ENCODE measurements at regions not wholly inside any gene's neighbourhood (a gene's known extent, or its start where the extent isn't known, plus 50 kb on each side); places are given as distances from the start of the nearest gene placed in this dataset.
"Not testable (repeated sequence)": the region's sequence is repeated elsewhere in the genome, so short reads cannot be mapped to it uniquely, and the experiment has no call there.

DNA sequence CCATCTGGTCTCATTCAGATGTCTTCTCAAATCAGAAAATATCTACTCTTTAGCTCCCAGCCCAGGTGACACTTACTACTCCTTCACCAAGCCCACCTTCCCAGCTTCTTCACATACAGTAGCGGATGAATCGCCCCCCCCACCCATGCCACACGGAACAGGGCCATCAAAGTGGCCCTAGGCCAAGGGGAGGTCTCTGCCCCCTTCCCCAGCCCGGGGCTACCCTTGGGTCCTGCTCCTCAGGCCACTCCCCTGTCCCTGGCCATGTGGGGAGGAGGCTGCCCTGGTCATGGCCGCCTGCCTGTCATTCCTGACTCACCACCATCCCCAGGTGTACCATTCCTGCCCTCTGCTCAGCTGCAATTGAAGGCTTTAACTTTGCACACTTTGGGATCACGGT lies 142.8 kb downstream of the NECTIN1 start:
- in situ Hi-C loops (cut with HindIII; ENCODE audit: low pct_ligation_motif_present, low pct_unique_long_range_greater_than_20kb, low sequenced_read_pairs) = no loop called here
- DNase-seq = no peak

DNA sequence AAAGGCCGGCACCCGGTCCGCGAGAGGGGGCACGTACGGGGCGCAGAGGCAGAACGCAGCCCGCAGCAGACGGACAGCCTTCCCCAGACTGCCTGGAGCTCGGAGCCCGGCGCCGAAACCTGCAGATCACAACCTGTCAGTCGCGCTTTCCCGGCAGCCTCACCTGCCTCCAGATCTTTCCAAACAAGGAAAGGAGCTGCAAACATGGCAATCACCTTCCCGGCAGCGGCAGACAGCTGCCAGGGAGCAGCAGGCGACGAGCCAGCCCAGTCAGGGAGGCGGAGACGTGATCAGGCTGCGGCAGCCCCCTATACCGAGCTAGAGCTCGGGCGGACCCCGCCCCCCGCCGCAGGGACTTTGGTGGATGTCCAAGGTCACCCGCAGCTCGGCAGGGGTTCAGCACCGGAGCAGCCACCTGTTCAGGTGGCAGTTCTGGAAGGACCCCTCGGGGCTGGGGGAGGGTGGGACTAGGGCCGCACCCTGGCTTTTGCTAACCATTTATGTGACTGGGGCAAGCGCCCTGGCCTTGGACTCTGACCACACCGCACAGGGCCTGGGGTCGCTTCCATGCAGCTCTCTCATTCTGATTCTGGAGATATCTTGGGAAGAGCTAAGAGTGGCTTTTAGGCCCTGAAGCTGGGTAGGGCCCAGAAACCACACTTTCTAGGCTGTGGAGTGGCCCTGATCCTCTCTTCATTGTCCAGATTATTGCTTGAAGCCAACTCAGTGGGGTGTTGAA lies 143.8 kb downstream of the NECTIN1 start:
- no peak for DNase-seq
- in situ Hi-C loops (cut with HindIII; ENCODE audit: low pct_ligation_motif_present, low pct_unique_long_range_greater_than_20kb, low sequenced_read_pairs) = no loop called here

DNA sequence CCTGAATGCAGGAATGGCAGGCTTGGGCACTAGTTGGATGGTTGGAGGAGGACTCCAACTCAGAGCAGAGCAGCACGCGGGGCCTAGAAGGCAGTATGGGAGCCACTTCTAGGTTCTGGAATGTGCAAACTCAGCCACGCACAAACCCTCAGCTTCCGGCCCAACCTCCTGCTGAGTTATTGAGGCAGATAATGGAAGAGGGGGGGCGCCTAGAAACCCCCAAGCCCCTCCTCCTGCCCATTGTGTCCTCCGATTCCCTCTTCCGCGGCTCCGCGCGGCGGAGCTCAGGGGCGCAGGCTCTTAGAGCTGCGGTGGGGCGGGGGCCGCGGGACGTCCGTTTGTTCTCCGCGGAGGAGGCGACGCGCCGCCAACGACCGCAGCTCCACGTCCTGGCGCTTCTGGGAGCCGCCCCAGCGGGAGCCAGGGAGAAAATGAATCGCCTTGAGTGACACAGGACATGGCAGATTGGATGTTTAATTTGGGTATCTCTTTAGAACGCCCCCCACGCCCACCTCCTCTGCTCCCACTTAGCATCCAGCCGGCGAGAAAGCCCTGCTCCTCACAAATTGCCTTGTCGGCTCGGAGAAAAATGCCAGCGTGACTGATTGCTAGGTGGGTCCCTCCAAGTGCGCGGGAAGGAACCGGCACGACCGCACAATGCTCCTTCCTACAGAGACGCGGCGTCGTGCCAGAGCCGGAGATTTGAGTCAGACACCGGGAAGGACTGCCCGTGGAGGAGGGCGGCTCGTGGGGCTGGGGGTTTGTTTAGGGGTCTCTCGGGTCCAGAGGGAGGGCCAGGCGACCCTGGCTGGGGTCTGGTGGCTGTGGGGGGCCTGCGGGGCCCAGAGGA lies 144.6 kb downstream of the NECTIN1 start:
- peak; percentile 72 for DNase-seq
- in situ Hi-C loops (cut with HindIII; ENCODE audit: low pct_ligation_motif_present, low pct_unique_long_range_greater_than_20kb, low sequenced_read_pairs) = no loop called here

DNA sequence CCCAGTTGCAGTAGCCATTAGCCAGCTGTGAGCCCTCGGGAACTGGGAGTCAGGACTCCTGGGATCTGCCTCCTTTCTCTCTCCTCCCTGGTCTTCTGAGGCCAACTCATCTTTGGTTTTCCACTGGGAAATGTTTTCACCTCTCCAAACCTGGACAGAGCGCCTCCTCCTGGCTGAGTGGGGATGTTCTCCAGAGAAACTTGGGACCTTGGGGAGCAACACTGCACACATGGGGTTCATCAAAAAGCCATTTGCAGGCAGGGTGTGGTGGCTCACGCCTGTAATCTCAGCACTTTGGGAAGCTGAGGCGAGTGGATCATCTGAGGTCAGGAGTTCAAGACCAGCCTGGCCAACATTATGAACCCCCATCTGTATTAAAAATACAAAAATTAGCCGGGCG lies 145.4 kb downstream of the NECTIN1 start:
- no peak for DNase-seq
- in situ Hi-C loops (cut with HindIII; ENCODE audit: low pct_ligation_motif_present, low pct_unique_long_range_greater_than_20kb, low sequenced_read_pairs) = no loop called here

DNA sequence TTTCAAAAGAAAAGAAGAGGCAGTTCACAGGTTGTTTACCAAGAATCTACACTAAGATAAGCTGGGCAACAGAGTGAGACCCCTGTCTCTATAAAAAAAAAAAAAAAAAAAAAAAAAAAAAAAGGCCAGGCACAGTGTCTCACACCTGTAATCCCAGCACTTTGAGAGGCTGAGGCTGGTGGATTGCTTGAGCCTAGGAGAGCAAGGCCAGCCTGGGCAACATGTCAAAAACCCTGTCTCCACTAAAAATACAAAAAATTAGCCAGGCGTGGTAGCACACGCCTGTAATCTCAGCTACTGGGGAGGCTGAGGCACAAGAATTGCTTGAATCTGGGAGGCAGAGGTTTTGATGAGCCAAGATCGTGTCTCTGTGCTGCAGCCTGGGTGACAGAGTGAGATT lies 147.6 kb downstream of the NECTIN1 start:
- in situ Hi-C loops (cut with HindIII; ENCODE audit: low pct_ligation_motif_present, low pct_unique_long_range_greater_than_20kb, low sequenced_read_pairs); DNase-seq: not testable (repeated sequence)

DNA sequence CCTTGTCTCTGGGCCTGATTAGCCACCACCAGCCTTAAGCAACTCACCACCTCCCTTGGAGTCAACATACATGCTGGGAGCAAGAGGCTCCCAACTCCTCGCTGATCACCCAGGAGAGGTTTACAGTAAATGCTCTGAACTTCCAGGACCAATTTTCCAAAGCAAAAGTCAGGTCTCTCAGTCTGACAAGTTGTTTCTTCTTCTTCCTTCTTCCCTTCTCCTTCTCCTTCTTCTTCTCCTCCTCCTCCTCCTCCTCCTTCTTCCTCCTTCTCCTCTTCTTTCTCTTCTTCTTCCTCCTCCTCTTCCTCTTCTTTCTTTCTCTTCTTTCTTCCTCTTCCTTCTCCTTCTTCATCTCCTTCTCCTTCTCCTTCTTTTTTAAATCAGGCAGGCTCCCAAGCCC lies 148.2 kb downstream of the NECTIN1 start:
- no peak for DNase-seq
- in situ Hi-C loops (cut with HindIII; ENCODE audit: low pct_ligation_motif_present, low pct_unique_long_range_greater_than_20kb, low sequenced_read_pairs) = no loop called here

DNA sequence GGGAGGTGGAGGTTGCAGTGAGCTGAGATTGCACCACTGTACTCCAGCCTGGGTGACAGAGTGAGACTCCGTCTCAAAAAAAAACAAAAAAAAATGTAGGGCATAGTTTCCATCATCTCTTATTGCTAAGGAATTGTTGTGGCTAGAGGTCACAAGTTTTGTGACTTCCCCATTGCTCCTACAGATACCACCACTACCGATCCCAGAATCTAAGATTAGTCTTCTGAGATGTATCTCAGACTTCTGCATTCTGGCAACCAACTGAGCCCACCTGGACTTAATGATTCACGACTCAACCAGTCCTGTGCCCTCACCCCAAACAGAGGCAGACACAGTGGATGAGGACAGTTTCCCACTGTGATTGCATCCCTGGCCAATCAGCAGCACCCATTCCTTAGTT lies 148.9 kb downstream of the NECTIN1 start:
- in situ Hi-C loops (cut with HindIII; ENCODE audit: low pct_ligation_motif_present, low pct_unique_long_range_greater_than_20kb, low sequenced_read_pairs) = no loop called here
- no peak for DNase-seq

DNA sequence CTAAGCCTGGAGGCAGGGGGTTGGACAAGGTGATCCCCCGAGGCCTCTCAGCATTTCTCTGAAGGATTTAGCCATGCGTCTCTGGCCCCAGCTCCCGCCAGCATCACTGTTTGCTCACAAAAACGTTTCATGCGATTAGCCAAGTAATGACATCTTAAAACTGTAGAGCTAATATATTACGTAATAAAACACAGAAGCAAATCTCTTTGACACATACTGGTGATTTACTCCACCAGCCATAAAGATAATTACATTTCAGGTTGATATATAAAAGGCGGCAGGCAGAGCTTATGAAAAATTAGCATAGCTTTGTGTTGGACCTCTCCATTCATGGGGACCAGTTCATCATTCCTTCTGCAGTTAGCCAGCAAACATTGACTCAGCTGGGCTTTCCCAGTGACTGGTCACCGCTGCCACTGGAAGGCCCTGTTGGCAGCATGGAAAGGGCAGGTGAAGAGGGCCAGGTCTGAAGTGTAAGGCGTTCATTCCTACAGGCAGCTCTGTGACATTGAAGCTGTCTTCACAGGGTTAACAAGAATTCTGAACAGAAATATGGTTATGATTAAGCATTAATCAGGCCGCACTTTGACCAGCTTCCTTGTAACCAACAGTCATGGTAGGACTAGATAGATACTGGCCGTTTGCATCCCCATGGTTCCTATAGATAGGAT lies 150.3 kb downstream of the NECTIN1 start:
- in situ Hi-C loops (cut with HindIII; ENCODE audit: low pct_ligation_motif_present, low pct_unique_long_range_greater_than_20kb, low sequenced_read_pairs) = no loop called here
- no peak for DNase-seq

DNA sequence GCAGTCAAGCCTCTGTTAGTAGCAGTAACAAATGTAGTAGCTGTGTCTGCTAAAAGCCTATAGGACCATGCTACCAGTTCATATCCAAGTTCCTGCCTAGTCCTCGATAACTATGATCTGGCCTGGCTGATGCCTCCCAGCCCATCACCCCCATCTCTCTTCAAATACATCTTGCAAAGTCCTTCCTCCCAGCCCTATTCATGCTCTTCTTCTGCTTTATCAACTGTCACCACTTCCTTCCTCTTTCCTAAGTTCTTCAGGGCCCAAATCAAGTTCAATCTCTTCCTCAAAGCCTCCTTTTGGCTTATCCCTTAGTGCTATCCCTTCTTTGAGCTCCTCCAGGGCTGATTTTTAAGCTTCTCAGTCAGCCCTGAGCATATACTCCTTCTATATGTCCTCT lies 150.9 kb upstream of the THY1 start:
- in situ Hi-C loops (cut with HindIII; ENCODE audit: low pct_ligation_motif_present, low pct_unique_long_range_greater_than_20kb, low sequenced_read_pairs) = no loop called here
- DNase-seq = no peak

DNA sequence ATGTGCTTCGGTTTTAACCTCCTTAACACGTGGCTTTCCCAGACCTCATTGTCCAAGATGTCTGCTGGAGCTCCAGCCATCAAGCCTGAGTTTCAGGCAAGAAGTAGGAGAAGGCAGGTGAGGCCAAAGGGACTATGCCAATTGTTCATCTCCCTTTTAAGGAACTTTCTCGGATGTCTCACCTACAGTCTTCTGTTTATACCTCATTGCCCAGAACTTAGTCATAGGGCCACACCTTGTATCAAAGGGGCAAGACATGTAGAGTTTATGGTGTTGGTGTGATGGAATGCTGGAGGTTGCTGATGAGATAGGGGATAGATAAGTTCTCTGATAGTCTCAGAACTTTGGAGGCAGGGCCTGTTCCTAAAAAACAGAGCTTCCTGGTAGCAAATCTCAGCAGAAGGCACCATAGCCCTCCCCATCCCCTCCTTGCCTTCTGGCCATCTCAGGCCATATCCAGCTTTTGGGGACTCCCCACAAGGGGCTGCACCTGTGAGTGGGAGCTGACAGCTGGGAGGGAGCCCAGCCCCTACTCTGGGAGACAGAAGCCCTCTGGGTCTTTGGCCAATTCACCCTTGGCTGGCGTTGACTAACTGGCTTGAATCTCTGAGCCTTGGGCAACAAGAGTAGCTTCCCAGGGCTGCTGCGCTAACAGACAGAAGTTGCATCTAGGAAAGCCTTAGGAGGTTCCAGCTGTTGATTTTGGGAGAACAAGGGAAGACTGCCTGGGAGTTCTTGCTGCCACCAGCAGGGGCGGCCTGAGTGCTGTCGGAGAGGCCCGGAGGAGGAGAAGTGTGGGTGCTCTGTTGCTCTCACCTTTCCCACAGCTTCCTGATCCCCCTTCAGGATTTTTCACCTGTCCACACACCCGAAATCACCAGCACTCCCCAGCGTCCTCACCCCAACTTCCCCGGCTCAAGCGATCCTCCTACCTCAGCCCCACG lies 149.8 kb upstream of the THY1 start:
- DNase-seq = no peak
- in situ Hi-C loops (cut with HindIII; ENCODE audit: low pct_ligation_motif_present, low pct_unique_long_range_greater_than_20kb, low sequenced_read_pairs) = no loop called here

DNA sequence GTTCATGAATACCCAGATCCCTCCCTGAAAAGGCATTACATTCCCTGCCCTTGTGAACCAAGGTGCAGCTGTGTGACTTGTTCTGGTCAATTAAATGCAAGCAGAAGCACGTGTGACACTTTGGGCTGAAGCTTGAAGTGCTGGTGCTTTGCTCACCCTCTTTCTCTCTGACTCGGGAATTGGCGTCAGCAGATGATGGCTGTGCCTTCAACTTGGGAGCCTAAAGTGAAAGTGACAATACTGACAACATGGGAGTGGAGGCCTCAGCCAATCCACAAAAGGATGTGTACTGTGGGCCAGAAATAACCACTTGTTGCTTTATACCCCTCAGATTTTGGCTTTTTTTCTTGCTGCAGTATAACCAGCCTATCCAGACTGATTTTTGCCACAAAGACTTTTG lies 148.3 kb upstream of the THY1 start:
- in situ Hi-C loops (cut with HindIII; ENCODE audit: low pct_ligation_motif_present, low pct_unique_long_range_greater_than_20kb, low sequenced_read_pairs) = no loop called here
- no peak for DNase-seq

DNA sequence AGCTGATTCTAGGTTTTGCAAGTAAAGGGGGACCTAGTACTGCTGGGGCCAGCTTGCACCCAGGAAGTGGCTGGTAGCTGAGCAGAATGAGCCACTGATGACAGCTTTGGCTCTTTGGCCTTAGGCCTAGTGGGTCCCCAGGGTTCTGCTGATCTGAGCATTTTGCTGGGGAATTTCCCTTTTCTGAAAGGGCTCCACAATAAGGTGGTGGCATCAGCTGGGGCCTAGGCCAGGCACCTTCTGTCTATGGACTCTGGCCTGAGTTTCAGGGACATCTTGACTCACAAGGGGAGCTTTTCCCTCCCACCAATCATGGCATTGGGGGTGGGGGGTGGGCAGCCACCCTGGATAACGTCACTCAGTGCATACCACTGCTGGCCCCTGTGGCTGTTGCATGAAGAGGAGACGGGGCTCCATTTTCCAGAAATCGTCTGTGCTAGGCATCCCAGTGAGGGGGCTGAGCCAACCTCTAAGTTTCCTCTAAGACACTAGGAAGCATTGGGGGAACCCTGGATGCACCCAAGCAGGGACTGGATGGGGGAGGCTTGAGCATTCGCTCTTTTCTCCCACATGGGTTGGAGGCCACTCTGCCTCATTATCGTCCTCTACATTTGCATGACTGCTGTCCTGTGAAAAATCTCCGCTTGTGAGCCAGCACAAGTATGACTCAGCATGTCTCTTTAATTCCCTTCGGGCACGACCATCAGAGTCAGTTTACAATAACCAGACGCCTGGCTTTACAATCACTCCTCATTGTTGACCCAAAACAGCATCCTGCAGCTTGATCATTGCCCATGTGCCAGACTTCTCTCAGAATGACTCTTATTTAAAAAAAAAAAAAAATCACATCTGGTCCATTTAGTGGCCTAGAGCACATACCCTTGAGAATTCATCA lies 145.0 kb upstream of the THY1 start:
- in situ Hi-C loops (cut with HindIII; ENCODE audit: low pct_ligation_motif_present, low pct_unique_long_range_greater_than_20kb, low sequenced_read_pairs) = no loop called here
- DNase-seq = peak; percentile 7

DNA sequence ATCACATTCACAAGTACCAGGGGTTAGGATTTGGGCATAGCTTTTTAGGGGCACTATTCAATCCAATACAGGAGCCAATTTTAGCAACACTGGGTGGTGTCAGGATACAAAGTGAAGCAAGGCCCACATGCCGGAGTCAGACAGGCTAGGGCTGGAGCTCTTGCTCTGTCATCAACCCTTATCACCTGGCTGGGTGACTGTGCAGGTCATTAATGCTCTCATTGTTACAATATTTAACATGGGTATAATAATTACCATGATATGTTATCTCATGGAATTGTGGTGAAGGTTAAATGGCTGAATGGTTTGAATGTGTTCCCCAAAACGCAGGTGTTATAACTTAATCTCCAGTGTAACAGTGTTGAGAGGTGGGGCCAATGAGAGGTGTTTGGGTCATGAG lies 143.3 kb upstream of the THY1 start:
- no peak for DNase-seq
- in situ Hi-C loops (cut with HindIII; ENCODE audit: low pct_ligation_motif_present, low pct_unique_long_range_greater_than_20kb, low sequenced_read_pairs) = no loop called here

DNA sequence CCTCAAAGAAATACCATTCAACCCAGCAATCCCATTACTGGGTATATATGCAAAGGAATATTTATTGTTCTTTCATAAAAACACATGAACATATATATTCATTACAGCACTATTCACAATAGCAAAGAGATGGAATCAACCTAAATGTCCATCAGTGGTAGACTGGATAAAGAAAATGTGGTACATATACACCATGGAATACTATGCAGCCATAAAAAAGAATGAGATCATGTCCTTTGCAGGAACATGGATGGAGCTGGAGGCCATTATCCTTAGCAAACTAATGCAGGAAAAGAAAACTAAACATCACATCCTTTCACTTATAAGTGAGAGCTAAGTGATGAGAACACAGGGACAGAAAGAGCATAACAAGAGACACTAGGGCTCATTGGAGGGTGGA lies 142.7 kb upstream of the THY1 start:
- in situ Hi-C loops (cut with HindIII; ENCODE audit: low pct_ligation_motif_present, low pct_unique_long_range_greater_than_20kb, low sequenced_read_pairs); DNase-seq: not testable (repeated sequence)

DNA sequence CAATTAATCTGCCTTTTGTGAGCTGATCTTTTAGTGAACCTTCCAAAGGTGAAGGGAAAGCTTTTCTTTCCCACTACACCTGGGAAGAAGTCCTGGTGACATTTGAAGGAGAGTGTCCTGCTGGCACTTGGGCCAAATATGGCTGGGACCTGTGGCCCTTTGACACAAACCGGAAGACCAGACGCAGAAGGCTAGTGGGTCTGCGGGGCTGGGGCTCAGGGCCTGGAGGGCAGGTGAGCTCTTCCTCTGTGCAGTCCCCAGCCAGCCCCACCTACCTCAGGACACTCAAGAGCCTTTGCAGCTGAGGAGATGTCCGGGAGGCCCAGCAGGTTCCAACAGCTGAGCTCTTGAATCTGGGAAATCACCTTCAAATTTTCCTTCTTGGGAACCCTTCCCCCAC lies 138.0 kb upstream of the THY1 start:
- in situ Hi-C loops (cut with HindIII; ENCODE audit: low pct_ligation_motif_present, low pct_unique_long_range_greater_than_20kb, low sequenced_read_pairs) = no loop called here
- DNase-seq = no peak

DNA sequence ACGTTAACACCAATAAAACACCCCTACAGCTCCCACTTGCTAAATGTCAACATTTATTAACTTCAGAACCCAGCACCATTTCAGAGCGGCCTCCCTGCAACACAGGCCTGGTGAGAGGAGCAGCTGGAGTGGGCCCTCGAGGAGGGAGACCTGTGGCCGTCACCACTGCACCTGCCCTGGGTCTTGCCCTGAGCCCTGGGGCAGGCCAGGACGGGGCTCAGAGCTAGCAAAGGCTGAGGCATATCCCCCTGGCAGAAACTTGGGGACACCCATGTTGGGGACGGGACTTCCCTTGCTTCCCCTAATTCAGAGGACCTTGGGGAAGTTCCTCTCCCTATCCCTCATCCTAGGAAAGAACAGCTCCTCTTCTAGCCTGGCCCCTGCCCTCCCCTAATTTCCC lies 137.3 kb upstream of the THY1 start:
- in situ Hi-C loops (cut with HindIII; ENCODE audit: low pct_ligation_motif_present, low pct_unique_long_range_greater_than_20kb, low sequenced_read_pairs) = no loop called here
- no peak for DNase-seq

DNA sequence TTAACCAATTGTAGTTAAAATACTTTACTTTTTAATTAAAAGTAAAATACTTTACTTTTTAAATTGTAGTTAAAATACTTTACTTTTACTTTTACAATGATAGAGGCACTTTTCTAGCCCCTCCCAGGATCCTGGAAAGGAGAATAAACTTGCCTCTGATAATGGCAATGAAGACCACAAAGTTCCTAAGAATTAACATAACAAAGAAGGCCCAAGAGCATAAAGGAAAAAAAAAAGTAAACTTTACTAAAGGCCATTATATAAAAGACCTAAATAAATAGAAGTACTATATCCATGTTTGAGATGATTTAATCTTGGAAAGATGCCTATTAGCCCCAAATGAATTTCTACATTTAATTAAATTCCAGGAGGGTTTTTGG lies 129.1 kb upstream of the THY1 start:
- no peak for DNase-seq
- in situ Hi-C loops (cut with HindIII; ENCODE audit: low pct_ligation_motif_present, low pct_unique_long_range_greater_than_20kb, low sequenced_read_pairs) = no loop called here

All from ACHN (cell line).